ENCODE measurements at regions not wholly inside any gene's neighbourhood (a gene's known extent, or its start where the extent isn't known, plus 50 kb on each side); places are given as distances from the start of the nearest gene placed in this dataset.

DNA sequence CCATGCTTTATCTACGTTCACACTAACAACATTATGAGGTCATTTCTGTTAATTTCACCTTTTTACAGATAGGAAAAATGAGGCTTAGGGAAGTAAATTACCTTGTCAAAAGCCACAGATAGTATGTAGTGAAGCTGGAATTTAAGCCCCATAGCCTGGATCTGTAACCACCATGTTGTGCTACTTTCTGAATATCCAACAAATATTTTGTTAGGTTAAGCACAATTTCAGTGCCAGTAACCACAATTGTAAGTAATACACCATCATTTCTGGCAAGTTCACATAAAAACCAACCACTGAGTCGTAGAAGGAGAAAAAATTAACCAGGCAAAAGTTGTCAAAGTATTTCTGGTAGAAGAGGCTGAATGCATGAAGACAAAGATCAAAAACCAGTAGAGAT is 593.1 kb upstream of the CAMK1G start:
- no peak for TF ChIP-seq TAF1 (IDR thresholded peaks at IDR 0.05; ENCODE audit: borderline replicate concordance, insufficient read depth, low read length)
- no peak for TF ChIP-seq FOXP2 (optimal IDR thresholded peaks at IDR 0.05; ENCODE audit: borderline replicate concordance, extremely low read depth, extremely low read length, insufficient read depth)
- TF ChIP-seq POLR2AphosphoS5 (IDR thresholded peaks at IDR 0.05; ENCODE audit: low read depth, low read length), result no peak

GRCh38 chr1:208997726-208998312 is 585.7 kb upstream of the CAMK1G start:
- TF ChIP-seq, protein P1, sequence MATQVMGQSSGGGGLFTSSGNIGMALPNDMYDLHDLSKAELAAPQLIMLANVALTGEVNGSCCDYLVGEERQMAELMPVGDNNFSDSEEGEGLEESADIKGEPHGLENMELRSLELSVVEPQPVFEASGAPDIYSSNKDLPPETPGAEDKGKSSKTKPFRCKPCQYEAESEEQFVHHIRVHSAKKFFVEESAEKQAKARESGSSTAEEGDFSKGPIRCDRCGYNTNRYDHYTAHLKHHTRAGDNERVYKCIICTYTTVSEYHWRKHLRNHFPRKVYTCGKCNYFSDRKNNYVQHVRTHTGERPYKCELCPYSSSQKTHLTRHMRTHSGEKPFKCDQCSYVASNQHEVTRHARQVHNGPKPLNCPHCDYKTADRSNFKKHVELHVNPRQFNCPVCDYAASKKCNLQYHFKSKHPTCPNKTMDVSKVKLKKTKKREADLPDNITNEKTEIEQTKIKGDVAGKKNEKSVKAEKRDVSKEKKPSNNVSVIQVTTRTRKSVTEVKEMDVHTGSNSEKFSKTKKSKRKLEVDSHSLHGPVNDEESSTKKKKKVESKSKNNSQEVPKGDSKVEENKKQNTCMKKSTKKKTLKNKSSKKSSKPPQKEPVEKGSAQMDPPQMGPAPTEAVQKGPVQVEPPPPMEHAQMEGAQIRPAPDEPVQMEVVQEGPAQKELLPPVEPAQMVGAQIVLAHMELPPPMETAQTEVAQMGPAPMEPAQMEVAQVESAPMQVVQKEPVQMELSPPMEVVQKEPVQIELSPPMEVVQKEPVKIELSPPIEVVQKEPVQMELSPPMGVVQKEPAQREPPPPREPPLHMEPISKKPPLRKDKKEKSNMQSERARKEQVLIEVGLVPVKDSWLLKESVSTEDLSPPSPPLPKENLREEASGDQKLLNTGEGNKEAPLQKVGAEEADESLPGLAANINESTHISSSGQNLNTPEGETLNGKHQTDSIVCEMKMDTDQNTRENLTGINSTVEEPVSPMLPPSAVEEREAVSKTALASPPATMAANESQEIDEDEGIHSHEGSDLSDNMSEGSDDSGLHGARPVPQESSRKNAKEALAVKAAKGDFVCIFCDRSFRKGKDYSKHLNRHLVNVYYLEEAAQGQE (IDR thresholded peaks at IDR 0.05; ENCODE audit: insufficient read depth in 1 of 2, low read depth in 2 of 2, low read length in 2 of 2), result no peak
- no peak for TF ChIP-seq TAF1 (IDR thresholded peaks at IDR 0.05; ENCODE audit: borderline replicate concordance, insufficient read depth, low read length)
- no peak for TF ChIP-seq SIN3A (IDR thresholded peaks at IDR 0.05; ENCODE audit: borderline replicate concordance, insufficient read depth, low read length)
- no peak for TF ChIP-seq POLR2AphosphoS5 (IDR thresholded peaks at IDR 0.05; ENCODE audit: low read depth, low read length)
- no peak for TF ChIP-seq FOXP2 (optimal IDR thresholded peaks at IDR 0.05; ENCODE audit: borderline replicate concordance, extremely low read depth, extremely low read length, insufficient read depth)

GRCh38 chr1:209008586-209008985 is 574.9 kb upstream of the CAMK1G start:
- TF ChIP-seq POLR2AphosphoS5 (IDR thresholded peaks at IDR 0.05; ENCODE audit: low read depth, low read length) (no peak), TAF1 (IDR thresholded peaks at IDR 0.05; ENCODE audit: borderline replicate concordance, insufficient read depth, low read length) (no peak), SIN3A (IDR thresholded peaks at IDR 0.05; ENCODE audit: borderline replicate concordance, insufficient read depth, low read length) (no peak), FOXP2 (optimal IDR thresholded peaks at IDR 0.05; ENCODE audit: borderline replicate concordance, extremely low read depth, extremely low read length, insufficient read depth) (no peak)
- TF ChIP-seq, protein P1 (IDR thresholded peaks at IDR 0.05; ENCODE audit: insufficient read depth in 1 of 2, low read depth in 2 of 2, low read length in 2 of 2), result no peak

DNA sequence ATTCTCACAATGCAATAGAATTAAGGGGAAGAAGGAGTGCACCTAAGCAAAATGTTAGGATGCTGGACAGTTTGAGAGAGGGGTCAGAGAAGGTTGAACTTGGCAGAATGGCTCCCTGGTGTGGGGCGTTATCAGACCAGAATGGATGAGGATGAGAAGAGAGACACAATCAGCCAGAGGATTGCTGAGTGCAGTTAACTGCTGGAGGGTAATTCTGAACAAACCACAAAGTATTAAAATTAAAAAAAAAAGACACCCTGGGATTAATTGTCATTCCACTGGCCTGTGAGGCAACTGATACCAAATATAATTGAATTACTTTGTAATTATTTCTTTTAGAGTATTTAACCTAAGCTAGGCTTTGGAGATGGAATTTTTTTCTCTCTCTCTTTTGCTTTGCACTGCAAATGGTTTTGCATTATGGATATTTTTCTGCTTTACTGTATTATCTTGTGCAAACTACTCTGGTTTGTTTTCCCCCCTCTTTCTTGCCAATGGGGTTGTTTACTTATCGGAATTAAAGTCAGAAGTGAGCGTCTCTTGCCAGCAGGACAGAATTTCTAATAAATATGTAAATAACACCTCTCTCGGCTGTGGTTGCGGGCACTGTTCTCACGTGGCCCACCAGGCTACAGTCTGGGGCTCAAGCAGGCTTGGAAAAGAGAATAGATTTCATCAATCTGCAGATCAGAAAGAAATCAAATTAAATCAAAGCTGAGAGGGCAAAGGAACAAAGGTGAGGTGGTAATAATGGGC is 572.9 kb upstream of the CAMK1G start:
- TF ChIP-seq FOXP2 (optimal IDR thresholded peaks at IDR 0.05; ENCODE audit: borderline replicate concordance, extremely low read depth, extremely low read length, insufficient read depth) (no peak), SIN3A (IDR thresholded peaks at IDR 0.05; ENCODE audit: borderline replicate concordance, insufficient read depth, low read length) (no peak), POLR2AphosphoS5 (IDR thresholded peaks at IDR 0.05; ENCODE audit: low read depth, low read length) (no peak), TAF1 (IDR thresholded peaks at IDR 0.05; ENCODE audit: borderline replicate concordance, insufficient read depth, low read length) (no peak)
- TF ChIP-seq, protein P1 (IDR thresholded peaks at IDR 0.05; ENCODE audit: insufficient read depth in 1 of 2, low read depth in 2 of 2, low read length in 2 of 2), result no peak

GRCh38 chr1:209012443-209013196 is 570.9 kb upstream of the CAMK1G start:
- TF ChIP-seq, protein P1 (IDR thresholded peaks at IDR 0.05; ENCODE audit: insufficient read depth in 1 of 2, low read depth in 2 of 2, low read length in 2 of 2), result no peak
- TF ChIP-seq POLR2AphosphoS5 (IDR thresholded peaks at IDR 0.05; ENCODE audit: low read depth, low read length) (no peak), FOXP2 (optimal IDR thresholded peaks at IDR 0.05; ENCODE audit: borderline replicate concordance, extremely low read depth, extremely low read length, insufficient read depth) (no peak), SIN3A (IDR thresholded peaks at IDR 0.05; ENCODE audit: borderline replicate concordance, insufficient read depth, low read length) (no peak), TAF1 (IDR thresholded peaks at IDR 0.05; ENCODE audit: borderline replicate concordance, insufficient read depth, low read length) (no peak)

All from PFSK-1 (cell line).